ENCODE measurements at regions not wholly inside any gene's neighbourhood (a gene's known extent, or its start where the extent isn't known, plus 50 kb on each side); places are given as distances from the start of the nearest gene placed in this dataset.

DNA sequence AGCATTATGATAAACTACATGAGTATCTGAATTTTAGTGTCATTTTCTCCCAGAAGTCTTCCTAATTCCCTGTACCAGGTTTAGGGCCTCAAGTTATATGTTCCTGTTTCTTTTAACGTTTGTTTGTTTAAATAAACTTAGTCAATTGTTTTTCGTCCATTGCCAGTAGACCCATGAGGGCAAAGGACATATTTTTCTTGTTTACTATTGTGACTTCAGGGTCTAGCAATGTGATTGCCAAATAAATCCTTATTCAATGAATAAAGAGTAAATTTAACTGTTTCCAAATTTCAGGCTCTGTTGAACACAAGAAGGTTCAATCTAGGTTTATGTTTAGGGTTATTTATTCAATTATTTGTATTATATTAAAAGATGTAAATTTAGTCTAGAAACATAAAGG lies 391.6 kb upstream of the MGAT4C start:
- TF ChIP-seq, protein P1, sequence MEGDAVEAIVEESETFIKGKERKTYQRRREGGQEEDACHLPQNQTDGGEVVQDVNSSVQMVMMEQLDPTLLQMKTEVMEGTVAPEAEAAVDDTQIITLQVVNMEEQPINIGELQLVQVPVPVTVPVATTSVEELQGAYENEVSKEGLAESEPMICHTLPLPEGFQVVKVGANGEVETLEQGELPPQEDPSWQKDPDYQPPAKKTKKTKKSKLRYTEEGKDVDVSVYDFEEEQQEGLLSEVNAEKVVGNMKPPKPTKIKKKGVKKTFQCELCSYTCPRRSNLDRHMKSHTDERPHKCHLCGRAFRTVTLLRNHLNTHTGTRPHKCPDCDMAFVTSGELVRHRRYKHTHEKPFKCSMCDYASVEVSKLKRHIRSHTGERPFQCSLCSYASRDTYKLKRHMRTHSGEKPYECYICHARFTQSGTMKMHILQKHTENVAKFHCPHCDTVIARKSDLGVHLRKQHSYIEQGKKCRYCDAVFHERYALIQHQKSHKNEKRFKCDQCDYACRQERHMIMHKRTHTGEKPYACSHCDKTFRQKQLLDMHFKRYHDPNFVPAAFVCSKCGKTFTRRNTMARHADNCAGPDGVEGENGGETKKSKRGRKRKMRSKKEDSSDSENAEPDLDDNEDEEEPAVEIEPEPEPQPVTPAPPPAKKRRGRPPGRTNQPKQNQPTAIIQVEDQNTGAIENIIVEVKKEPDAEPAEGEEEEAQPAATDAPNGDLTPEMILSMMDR (IDR thresholded peaks at IDR 0.05) = no peak
- no peak for TF ChIP-seq POLR2A (IDR thresholded peaks at IDR 0.05)
